ENCODE measurements at regions not wholly inside any gene's neighbourhood (a gene's known extent, or its start where the extent isn't known, plus 50 kb on each side); places are given as distances from the start of the nearest gene placed in this dataset.

- intact Hi-C loops (cut with micrococcal nuclease) (no loop called here), dilution Hi-C loops (cut with MboI; ENCODE audit: extremely low pct_ligation_motif_present, low sequenced_read_pairs) (no loop called here)
- no peaks in the 10 kb centered on the region for H3K9me3 ChIP-seq (replicated peaks; ENCODE audit: control insufficient read depth, insufficient read depth, low read length)
- H3K4me3 ChIP-seq (replicated peaks in 1 of 3; ENCODE audit: insufficient read depth in 1 of 3, low read depth in 1 of 3, low read length in 3 of 3), result no peak overlapping the region
- H3K9ac ChIP-seq (replicated peaks; ENCODE audit: extremely low read depth, insufficient read depth, low read length), result no peak overlapping the region
- no peak overlapping the region for H3K27ac ChIP-seq (ENCODE audit: insufficient read depth, low read depth, low read length)
- FAIRE-seq (no peak), DNase-seq (ENCODE audit: low read depth, low spot score) (no peak)
- TF ChIP-seq FOS (IDR thresholded peaks at IDR 0.05; ENCODE audit: borderline replicate concordance, insufficient read depth, low read length) (no peak), JUN (IDR thresholded peaks at IDR 0.05; ENCODE audit: borderline replicate concordance, insufficient read depth, insufficient read length, low read depth) (no peak), CTCF (IDR thresholded peaks at IDR 0.05; ENCODE audit: extremely low read depth in 1 of 2, insufficient read depth in 1 of 2, low read depth in 1 of 2, low read length in 2 of 2) (no peak), MAX (IDR thresholded peaks at IDR 0.05; ENCODE audit: insufficient read depth, insufficient read length) (no peak), MYC (IDR thresholded peaks at IDR 0.05; ENCODE audit: low read depth, low read length) (no peak), GATA2 (IDR thresholded peaks at IDR 0.05; ENCODE audit: insufficient read depth, insufficient read length, low read depth, low read length) (no peak), POLR2AphosphoS5 (IDR thresholded peaks at IDR 0.05; ENCODE audit: insufficient read depth, low read depth, low read length) (no peak), EZH2 (IDR thresholded peaks at IDR 0.05; ENCODE audit: borderline replicate concordance, low read depth, low read length, severe bottlenecking) (no peak), POLR2A (IDR thresholded peaks at IDR 0.05; ENCODE audit: low read depth, low read length) (no peak)
- no peaks in the 10 kb centered on the region for H3K36me3 ChIP-seq (ENCODE audit: control insufficient read depth in 2 of 2, extremely low read depth in 1 of 2, insufficient read depth in 2 of 2, low read length in 2 of 2)
- H3K27me3 ChIP-seq (ENCODE audit: control insufficient read depth in 2 of 2, insufficient read depth in 2 of 2, low read length in 2 of 2), result no peaks in the 10 kb centered on the region
- ChIA-PET CTCF (no interaction called here), POLR2A (no interaction called here)
- no peaks in the 10 kb centered on the region for H3K9me1 ChIP-seq (replicated peaks; ENCODE audit: control insufficient read depth, extremely low read depth, insufficient read depth, low read length)
- no peak overlapping the region for H2AFZ ChIP-seq (ENCODE audit: low read depth, low read length)
- H3K4me1 ChIP-seq (ENCODE audit: control insufficient read depth, extremely low read depth, insufficient read depth, low read length), result no peaks in the 10 kb centered on the region
- no peaks in the 10 kb centered on the region for H3K79me2 ChIP-seq (ENCODE audit: control insufficient read depth, insufficient read depth, low read length)
- H3K4me2 ChIP-seq (ENCODE audit: insufficient read depth, low read length), result no peak overlapping the region
- BruUV-seq (replicated peaks), result no TSS peak
- H4K20me1 ChIP-seq (replicated peaks; ENCODE audit: control insufficient read depth, extremely low read depth, insufficient read depth, low read length), result no peaks in the 10 kb centered on the region
Observed at GRCh38 chrX:6448003-6448402, 86.9 kb downstream of the VCX3A start.
